HTR-8/SVneo (cell line): ENCODE measurements at regions not wholly inside any gene's neighbourhood (a gene's known extent, or its start where the extent isn't known, plus 50 kb on each side); places are given as distances from the start of the nearest gene placed in this dataset.
"Not testable (repeated sequence)": the region's sequence is repeated elsewhere in the genome, so short reads cannot be mapped to it uniquely, and the experiment has no call there.

Experiments
- DNase-seq: peaks from one replicate; pipeline ENCODE4 v3.0.0; 2011; ENCODE audit warnings: low spot score, mixed read lengths; ENCODE audit not compliant: insufficient read length
- FAIRE-seq: peaks from 2 replicates; lab custom pipeline; 2011; peaks lifted over from hg19 to GRCh38; lab: Jason Lieb, UNC

- DNase-seq (no peak), FAIRE-seq (no peak)
Measured at GRCh38 chr1:60639287-60639686, 443.1 kb upstream of the NFIA start.

GRCh38 chr1:60637651-60638050 lies 444.7 kb upstream of the NFIA start:
- no peak for DNase-seq
- no peak for FAIRE-seq

- FAIRE-seq = no peak
- no peak for DNase-seq
Measured at GRCh38 chr1:60636946-60637345, 445.4 kb upstream of the NFIA start.

- FAIRE-seq (no peak), DNase-seq (no peak)
Measured at GRCh38 chr1:60634106-60634505, 448.3 kb upstream of the NFIA start.

GRCh38 chr1:60622486-60622885 lies 459.9 kb upstream of the NFIA start:
- DNase-seq (no peak), FAIRE-seq (no peak)

GRCh38 chr1:60621368-60621851 lies 461.0 kb upstream of the NFIA start:
- DNase-seq (no peak), FAIRE-seq (no peak)

- DNase-seq (no peak), FAIRE-seq (no peak)
Measured at GRCh38 chr1:60620087-60620486, 462.3 kb upstream of the NFIA start.

GRCh38 chr1:60619581-60619980 lies 462.8 kb upstream of the NFIA start:
- DNase-seq = no peak
- no peak for FAIRE-seq

GRCh38 chr1:60615666-60616065 lies 466.7 kb upstream of the NFIA start:
- DNase-seq (no peak), FAIRE-seq (no peak)

- no peak for DNase-seq
- no peak for FAIRE-seq
Measured at GRCh38 chr1:60612790-60613189, 469.6 kb upstream of the NFIA start.

GRCh38 chr1:60606921-60607320 lies 475.4 kb upstream of the NFIA start:
- not testable (repeated sequence) for FAIRE-seq, DNase-seq

GRCh38 chr1:60600532-60600931 lies 481.8 kb upstream of the NFIA start:
- DNase-seq (no peak), FAIRE-seq (no peak)

GRCh38 chr1:60599574-60599973 lies 482.8 kb upstream of the NFIA start:
- DNase-seq (no peak), FAIRE-seq (no peak)

- no peak for DNase-seq
- FAIRE-seq = no peak
Measured at GRCh38 chr1:60598041-60598910, 484.1 kb upstream of the NFIA start.

GRCh38 chr1:60596791-60597750 lies 485.3 kb upstream of the NFIA start:
- DNase-seq = no peak
- no peak for FAIRE-seq

- FAIRE-seq = no peak
- DNase-seq = no peak
Measured at GRCh38 chr1:60591583-60591982, 490.8 kb upstream of the NFIA start.

- FAIRE-seq = no peak
- no peak for DNase-seq
Measured at GRCh38 chr1:60589916-60590315, 492.4 kb upstream of the NFIA start.

GRCh38 chr1:60589046-60589748 lies 493.2 kb upstream of the NFIA start:
- DNase-seq (no peak), FAIRE-seq (no peak)

- FAIRE-seq (no peak), DNase-seq (no peak)
Measured at GRCh38 chr1:60584371-60584770, 498.0 kb upstream of the NFIA start.

GRCh38 chr1:60583696-60584095 lies 498.7 kb upstream of the NFIA start:
- no peak for FAIRE-seq
- DNase-seq = no peak
